ENCODE measurements at regions not wholly inside any gene's neighbourhood (a gene's known extent, or its start where the extent isn't known, plus 50 kb on each side); places are given as distances from the start of the nearest gene placed in this dataset.
A peak's percentile ranks its signal among the peaks of the same experiment; 100 is the strongest.
"Not testable (repeated sequence)": the region's sequence is repeated elsewhere in the genome, so short reads cannot be mapped to it uniquely, and the experiment has no call there.

- FAIRE-seq (no peak), DNase-seq (ENCODE audit: insufficient read length, low spot score) (no peak)
Observed at GRCh38 chr14:105848570-105848969, 322.2 kb downstream of the TMEM121 start.

GRCh38 chr14:105849933-105850626 is 323.7 kb downstream of the TMEM121 start:
- FAIRE-seq (no peak), DNase-seq (ENCODE audit: insufficient read length, low spot score) (no peak)

GRCh38 chr14:105850853-105851581 is 324.6 kb downstream of the TMEM121 start:
- DNase-seq (ENCODE audit: insufficient read length, low spot score) (no peak), FAIRE-seq (no peak)

GRCh38 chr14:105851716-105852377 is 325.5 kb downstream of the TMEM121 start:
- DNase-seq (ENCODE audit: insufficient read length, low spot score) (no peak), FAIRE-seq (no peak)

GRCh38 chr14:105852378-105853088 is 326.1 kb downstream of the TMEM121 start:
- DNase-seq (ENCODE audit: insufficient read length, low spot score) (no peak), FAIRE-seq (no peak)

- no peak for FAIRE-seq
- no peak for DNase-seq (ENCODE audit: insufficient read length, low spot score)
Observed at GRCh38 chr14:105853089-105853906, 326.9 kb downstream of the TMEM121 start.

- no peak for DNase-seq (ENCODE audit: insufficient read length, low spot score)
- FAIRE-seq: no peak
Observed at GRCh38 chr14:105853907-105854599, 327.7 kb downstream of the TMEM121 start.

- DNase-seq (ENCODE audit: insufficient read length, low spot score): no peak
- FAIRE-seq: no peak
Observed at GRCh38 chr14:105854600-105855245, 328.3 kb downstream of the TMEM121 start.

- DNase-seq (ENCODE audit: insufficient read length, low spot score) (no peak), FAIRE-seq (no peak)
Observed at GRCh38 chr14:105855246-105855892, 329.0 kb downstream of the TMEM121 start.

- FAIRE-seq: no peak
Observed at GRCh38 chr14:105855893-105856675, 329.7 kb downstream of the TMEM121 start.

GRCh38 chr14:105856676-105857219 is 330.4 kb downstream of the TMEM121 start:
- DNase-seq (ENCODE audit: insufficient read length, low spot score) (no peak), FAIRE-seq (no peak)

More at GRCh38 chr14:105855893-105856675, 329.7 kb downstream of the TMEM121 start:
- DNase-seq (ENCODE audit: insufficient read length, low spot score): no peak

GRCh38 chr14:105857220-105857825 is 330.9 kb downstream of the TMEM121 start:
- no peak for FAIRE-seq
- no peak for DNase-seq (ENCODE audit: insufficient read length, low spot score)

GRCh38 chr14:105857826-105858675 is 331.7 kb downstream of the TMEM121 start:
- no peak for DNase-seq (ENCODE audit: insufficient read length, low spot score)
- no peak for FAIRE-seq

GRCh38 chr14:105858676-105859025 is 332.3 kb downstream of the TMEM121 start:
- DNase-seq (ENCODE audit: insufficient read length, low spot score): no peak

GRCh38 chr14:105859073-105859716 is 332.8 kb downstream of the TMEM121 start:
- not testable (repeated sequence) for DNase-seq (ENCODE audit: insufficient read length, low spot score)
- peak; percentile 46 for FAIRE-seq

More at GRCh38 chr14:105858676-105859025, 332.3 kb downstream of the TMEM121 start:
- peak; percentile 76 for FAIRE-seq
